Left lung (tissue), 4 donors: ENCODE measurements at regions not wholly inside any gene's neighbourhood (a gene's known extent, or its start where the extent isn't known, plus 50 kb on each side); places are given as distances from the start of the nearest gene placed in this dataset.

ENCODE experiments used
- ATAC-seq: fragments of 200-7000 bp; cut with Tn5 transposase; one replicate; pipeline ENCODE4 v1.9.1; 2020; ENCODE audit warnings: moderate library complexity
- DNase-seq, 4 donors: peaks; one replicate each; pipeline ENCODE4 v3.0.0-alpha.2; 2013 to 2020
- H3K27ac ChIP-seq, 2 donors: fragments of 200-600 bp; sonication (generic) in 1 of 2; one replicate each; pipeline versions ENCODE4 v1.5.0 to v1.8.0; 2020 to 2021
- H3K27me3 ChIP-seq, 2 donors: fragments of 200-600 bp; sonication (generic) in 1 of 2; one replicate each; pipeline versions ENCODE4 v1.5.0 to v1.8.0; 2020 to 2021
- H3K36me3 ChIP-seq, 2 donors: fragments of 200-600 bp; sonication (generic) in 1 of 2; one replicate each; pipeline versions ENCODE4 v1.5.0 to v1.8.0; 2020 to 2021
- H3K4me1 ChIP-seq, 2 donors: fragments of 200-600 bp; one replicate each; pipeline ENCODE4 v1.8.0; 2021
- H3K4me3 ChIP-seq, 2 donors: fragments of 200-600 bp; sonication (generic) in 1 of 2; one replicate each; pipeline versions ENCODE4 v1.5.0 to v1.8.0; 2020 to 2021; ENCODE audit warnings: mild to moderate bottlenecking in 1 of 2
- H3K9me3 ChIP-seq, 2 donors: fragments of 200-600 bp; sonication (generic) in 1 of 2; one replicate each; pipeline versions ENCODE4 v1.5.0 to v1.8.0; 2020 to 2021
- intact Hi-C, 2 donors: fragments of 100-400 bp; cut with DNase I; formaldehyde crosslinking; loops; one replicate each; pipeline versions ENCODE4 v1.11.2 to v1.14.2; 2022
- TF ChIP-seq, protein P1 (sequence below), 2 donors: fragments of 200-600 bp; sonication (generic) in 1 of 2; IDR thresholded peaks; one replicate each; pipeline versions ENCODE4 v1.5.0 to v1.8.0; 2021; ENCODE audit warnings: antibody characterized with exemption in 2 of 2
- donor health status: DM: no; HTN: yes; CAD: no.
- donor health status: DM: no; HTN: no; CAD: no.

DNA sequence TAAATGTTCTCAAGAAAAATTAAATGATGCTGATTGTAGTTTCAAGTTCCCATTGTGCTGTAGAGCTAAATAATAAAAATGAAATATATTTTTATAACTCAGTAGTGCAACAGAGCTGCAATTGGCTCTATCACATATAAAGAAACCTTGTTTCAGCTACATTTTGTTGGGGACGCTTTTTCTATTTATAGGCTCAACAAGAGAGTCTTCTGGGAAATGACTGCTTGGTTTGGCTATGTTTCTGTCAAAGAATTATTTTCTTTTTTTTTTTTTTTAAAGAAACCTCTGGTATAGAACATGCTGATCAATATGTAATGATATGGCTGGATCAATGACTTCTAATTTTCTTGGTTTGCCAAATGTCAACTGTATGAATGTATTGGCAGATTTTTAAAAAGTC lies 76.5 kb downstream of the OTOL1 start:
- H3K4me3 ChIP-seq = no peak overlapping the region
- intact Hi-C loops = no loop called here
- H3K27me3 ChIP-seq = no peaks in the 10 kb centered on the region
- H3K36me3 ChIP-seq = no peaks in the 10 kb centered on the region
- no peaks in the 10 kb centered on the region for H3K9me3 ChIP-seq
- TF ChIP-seq, protein P1, sequence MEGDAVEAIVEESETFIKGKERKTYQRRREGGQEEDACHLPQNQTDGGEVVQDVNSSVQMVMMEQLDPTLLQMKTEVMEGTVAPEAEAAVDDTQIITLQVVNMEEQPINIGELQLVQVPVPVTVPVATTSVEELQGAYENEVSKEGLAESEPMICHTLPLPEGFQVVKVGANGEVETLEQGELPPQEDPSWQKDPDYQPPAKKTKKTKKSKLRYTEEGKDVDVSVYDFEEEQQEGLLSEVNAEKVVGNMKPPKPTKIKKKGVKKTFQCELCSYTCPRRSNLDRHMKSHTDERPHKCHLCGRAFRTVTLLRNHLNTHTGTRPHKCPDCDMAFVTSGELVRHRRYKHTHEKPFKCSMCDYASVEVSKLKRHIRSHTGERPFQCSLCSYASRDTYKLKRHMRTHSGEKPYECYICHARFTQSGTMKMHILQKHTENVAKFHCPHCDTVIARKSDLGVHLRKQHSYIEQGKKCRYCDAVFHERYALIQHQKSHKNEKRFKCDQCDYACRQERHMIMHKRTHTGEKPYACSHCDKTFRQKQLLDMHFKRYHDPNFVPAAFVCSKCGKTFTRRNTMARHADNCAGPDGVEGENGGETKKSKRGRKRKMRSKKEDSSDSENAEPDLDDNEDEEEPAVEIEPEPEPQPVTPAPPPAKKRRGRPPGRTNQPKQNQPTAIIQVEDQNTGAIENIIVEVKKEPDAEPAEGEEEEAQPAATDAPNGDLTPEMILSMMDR (IDR thresholded peaks at IDR 0.05) = no peak
- no peak overlapping the region for H3K27ac ChIP-seq
- H3K4me1 ChIP-seq = no peaks in the 10 kb centered on the region
- no peak for DNase-seq
- ATAC-seq = no peak

DNA sequence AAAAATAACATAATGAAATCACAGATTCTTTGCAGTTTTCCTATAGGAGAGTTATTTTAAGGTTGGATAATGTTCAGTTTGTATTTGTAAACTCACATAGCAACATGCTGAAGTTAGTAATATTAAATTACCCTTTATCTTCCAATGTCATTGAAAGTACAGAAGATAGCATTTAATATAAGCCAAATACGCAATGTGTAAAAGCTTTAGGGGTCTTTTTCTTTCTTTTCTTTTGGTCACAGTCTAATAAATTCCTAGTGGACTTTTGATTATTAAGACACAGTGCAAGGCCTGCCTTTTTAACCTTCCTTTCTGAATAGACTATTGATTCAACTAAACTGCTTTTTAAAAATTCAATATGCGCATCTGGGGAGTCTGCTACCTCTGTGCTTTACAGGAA lies 79.3 kb downstream of the OTOL1 start:
- Histone ChIP-seq H3K27me3 (no peaks in the 10 kb centered on the region), H3K9me3 (no peaks in the 10 kb centered on the region), H3K4me1 (no peaks in the 10 kb centered on the region), H3K27ac (no peak overlapping the region), H3K4me3 (no peak overlapping the region), H3K36me3 (no peaks in the 10 kb centered on the region)
- ATAC-seq (no peak), DNase-seq (no peak)
- TF ChIP-seq, protein P1 (IDR thresholded peaks at IDR 0.05) = no peak
- intact Hi-C loops = no loop called here

DNA sequence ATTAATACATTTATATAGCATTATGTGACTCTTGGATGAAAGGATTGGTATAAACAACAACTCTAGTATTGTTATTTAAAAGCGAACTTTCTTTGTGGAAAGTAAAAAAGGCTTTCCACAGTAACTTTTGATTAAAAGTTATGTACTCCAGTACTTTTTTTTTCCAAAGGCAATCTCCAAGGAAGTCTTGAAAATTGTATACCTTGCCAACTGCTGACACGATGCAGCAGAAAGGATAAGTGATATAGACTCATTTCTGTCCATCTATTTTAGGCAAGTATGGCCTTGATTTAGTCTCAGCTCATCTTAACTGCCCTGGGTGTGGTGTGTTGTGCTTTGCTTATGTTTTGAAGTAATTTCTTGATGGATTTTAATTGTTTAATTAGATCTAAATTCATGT lies 79.7 kb downstream of the OTOL1 start:
- Histone ChIP-seq H3K4me3 (no peak overlapping the region), H3K27ac (no peak overlapping the region), H3K9me3 (no peaks in the 10 kb centered on the region), H3K4me1 (no peaks in the 10 kb centered on the region), H3K27me3 (no peaks in the 10 kb centered on the region), H3K36me3 (no peaks in the 10 kb centered on the region)
- intact Hi-C loops = no loop called here
- DNase-seq = no peak
- ATAC-seq = no peak
- TF ChIP-seq, protein P1 (IDR thresholded peaks at IDR 0.05) = no peak

DNA sequence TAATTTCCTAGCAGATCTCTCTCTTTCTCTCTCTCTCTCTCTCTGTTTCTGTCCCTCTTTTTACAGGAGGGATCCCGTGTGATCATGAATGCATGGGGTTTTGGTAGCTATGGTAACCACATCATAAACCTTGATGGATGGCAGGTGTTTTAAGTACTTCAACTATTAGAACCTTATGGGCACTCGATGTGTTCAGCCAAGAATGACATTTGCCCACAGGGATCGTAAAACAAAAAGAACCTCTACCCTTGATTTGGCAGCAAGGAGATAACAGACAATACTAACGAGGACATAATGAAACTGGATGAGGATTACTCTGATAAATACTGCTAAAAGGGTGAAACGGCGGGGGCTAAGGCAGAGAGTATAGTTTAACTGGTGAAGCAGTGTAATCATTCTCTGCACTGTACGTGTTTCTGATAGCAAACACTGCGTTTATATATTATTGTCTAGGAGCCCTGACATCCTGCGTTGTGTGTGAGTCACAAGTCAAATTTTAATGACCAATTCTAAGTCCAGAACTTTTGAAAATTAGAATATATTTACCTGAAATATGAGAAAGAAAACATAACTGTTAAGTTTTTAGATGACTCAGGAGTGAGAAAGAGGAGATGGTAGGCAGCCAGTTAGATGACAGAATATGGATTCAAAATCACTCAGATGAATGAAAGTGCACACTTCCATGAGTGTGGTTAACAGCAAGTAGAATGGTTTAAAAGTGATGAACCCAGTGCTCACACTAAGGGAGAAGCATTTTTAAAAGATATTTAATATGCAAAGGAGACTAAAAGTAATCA lies 80.3 kb downstream of the OTOL1 start:
- Histone ChIP-seq H3K36me3 (no peaks in the 10 kb centered on the region), H3K9me3 (no peaks in the 10 kb centered on the region), H3K27ac (no peak overlapping the region), H3K27me3 (no peaks in the 10 kb centered on the region), H3K4me3 (no peak overlapping the region), H3K4me1 (no peaks in the 10 kb centered on the region)
- ATAC-seq (no peak), DNase-seq (no peak)
- intact Hi-C loops = no loop called here
- TF ChIP-seq, protein P1 (IDR thresholded peaks at IDR 0.05) = no peak

DNA sequence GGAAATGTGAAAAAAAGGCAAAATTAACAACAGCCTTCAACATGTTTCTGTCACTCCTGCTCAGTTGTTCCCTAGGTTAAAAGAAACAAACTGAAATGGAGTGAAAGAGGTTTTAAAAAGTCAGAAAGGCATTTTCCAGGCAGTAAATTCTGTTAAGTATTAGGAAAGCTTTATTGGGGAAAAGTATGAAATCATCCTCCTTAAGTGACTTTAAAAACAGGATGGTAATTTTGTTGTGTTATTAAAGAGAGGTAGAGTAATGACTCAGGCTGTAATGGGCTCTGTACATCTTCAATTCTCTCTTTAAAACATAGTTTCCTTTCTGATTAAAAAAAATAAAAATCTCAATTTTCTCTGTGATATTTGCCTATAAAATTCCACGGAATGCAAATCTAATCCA lies 81.1 kb downstream of the OTOL1 start:
- no peaks in the 10 kb centered on the region for H3K9me3 ChIP-seq
- H3K27me3 ChIP-seq = no peaks in the 10 kb centered on the region
- no peaks in the 10 kb centered on the region for H3K36me3 ChIP-seq
- intact Hi-C loops = no loop called here
- TF ChIP-seq, protein P1 (IDR thresholded peaks at IDR 0.05) = no peak
- DNase-seq (no peak), ATAC-seq (no peak)
- no peak overlapping the region for H3K4me3 ChIP-seq
- no peaks in the 10 kb centered on the region for H3K4me1 ChIP-seq
- no peak overlapping the region for H3K27ac ChIP-seq
